HepG2 (cell line): ENCODE measurements at regions not wholly inside any gene's neighbourhood (a gene's known extent, or its start where the extent isn't known, plus 50 kb on each side); places are given as distances from the start of the nearest gene placed in this dataset.

Experiments used
- ATAC-seq: fragments of 200-7000 bp; cut with Tn5 transposase; 3 replicates; pipeline ENCODE4 v1.9.1; 2020; ENCODE audit warnings: mild to moderate bottlenecking, moderate library complexity
- BruUV-seq: library from RNA; stranded (reverse); fragments of 400-500 nt; replicated peaks from 2 replicates; lab custom pipeline; 2021; lab: Mats Ljungman, UMichigan
- CTCF ChIA-PET: fragments of 300-600 bp; formaldehyde crosslinking; extraction: SDS; loops from one replicate; lab custom pipeline; 2021; ENCODE audit warnings: low total read pairs, inconsistent platforms, low intra/inter-chr PET ratio; lab: Yijun Ruan, JAX
- POLR2A ChIA-PET: fragments of 350-600 bp; sonication (Branson Sonifier 250); formaldehyde crosslinking; loops from one replicate; lab custom pipeline; 2020; ENCODE audit warnings: antibody characterized with exemption, inconsistent platforms; lab: Yijun Ruan, JAX
- DNase-seq: peaks from one replicate; pipeline ENCODE4 v3.0.0-alpha.2; 2015; ENCODE audit warnings: low spot score
- FAIRE-seq: peaks from 3 replicates; lab custom pipeline; 2011; peaks lifted over from hg19 to GRCh38; lab: Jason Lieb, UNC
- H2AFZ ChIP-seq: one replicate; pipeline ENCODE4 v1.6.1; 2011; ENCODE audit warnings: low read length, inconsistent platforms
- H3K27ac ChIP-seq: fragments of 300-600 bp; 3 replicates; pipeline ENCODE4 v1.8.0; 2011; ENCODE audit warnings: mixed run types, mild to moderate bottlenecking, mixed read lengths, low read length, inconsistent platforms; ENCODE audit not compliant: insufficient read depth; ENCODE audit errors: extremely low read length
- H3K27me3 ChIP-seq, 2 experiments: fragments of 200-600 bp in 1 of 2; 2 replicates in 1 of 2; 3 replicates in 1 of 2; pipeline versions ENCODE4 v1.6.0 to v1.8.0; 2011; ENCODE audit warnings: low read length in 2 of 2, mild to moderate bottlenecking in 2 of 2, moderate library complexity in 2 of 2, inconsistent platforms in 1 of 2; ENCODE audit not compliant: insufficient read depth in 2 of 2, control insufficient read depth in 1 of 2
- H3K36me3 ChIP-seq, 2 experiments: fragments of 200-600 bp in 1 of 2; replicated peaks in 1 of 2; 2 replicates in 1 of 2; 3 replicates in 1 of 2; pipeline versions ENCODE4 v1.5.1 to v1.8.0; 2011; ENCODE audit warnings: low read length in 2 of 2, inconsistent platforms in 1 of 2; ENCODE audit not compliant: insufficient read depth in 2 of 2, control insufficient read depth in 1 of 2
- H3K4me1 ChIP-seq: 2 replicates; pipeline ENCODE4 v1.5.1; 2012; ENCODE audit warnings: low read length, inconsistent platforms; ENCODE audit not compliant: insufficient read depth
- H3K4me2 ChIP-seq: 2 replicates; pipeline ENCODE4 v1.6.0; 2011; ENCODE audit warnings: low read depth, low read length, inconsistent platforms
- H3K4me3 ChIP-seq, 3 experiments: fragments of 200-600 bp in 1 of 3; sonication (generic), shearing (Covaris generic) in 1 of 3; replicated peaks in 1 of 3; 2 replicates each; pipeline ENCODE4 v1.5.1; 2011 to 2016; ENCODE audit warnings: low read length in 3 of 3, inconsistent platforms in 2 of 3, low read depth in 2 of 3, mild to moderate bottlenecking in 2 of 3, control low read depth in 1 of 3, mixed read lengths in 1 of 3; ENCODE audit not compliant: insufficient read depth in 1 of 3
- H3K79me2 ChIP-seq: one replicate; pipeline ENCODE4 v1.6.1; 2011; ENCODE audit warnings: low read length, inconsistent platforms; ENCODE audit not compliant: insufficient read depth
- H3K9ac ChIP-seq: 2 replicates; pipeline ENCODE4 v1.6.0; 2011; ENCODE audit warnings: mild to moderate bottlenecking, low read depth, low read length, inconsistent platforms; ENCODE audit not compliant: insufficient read depth
- H3K9me3 ChIP-seq: 2 replicates; pipeline ENCODE4 v1.5.1; 2012; ENCODE audit warnings: mild to moderate bottlenecking, low read length
- H4K20me1 ChIP-seq: 2 replicates; pipeline ENCODE4 v1.6.0; 2011; ENCODE audit warnings: inconsistent platforms, mild to moderate bottlenecking, low read length, moderate library complexity; ENCODE audit not compliant: insufficient read depth
- ADNP ChIP-seq: sonication (generic); formaldehyde crosslinking; IDR thresholded peaks from 2 replicates; pipeline ENCODE4 v1.4.0; 2020; ENCODE audit warnings: missing genetic modification reagents
- BRD4 ChIP-seq: sonication (generic); formaldehyde crosslinking; IDR thresholded peaks from 2 replicates; pipeline ENCODE4 v1.4.0; 2020; ENCODE audit warnings: missing genetic modification reagents
- CHD4 ChIP-seq: fragments of 200-600 bp; sonication (generic); IDR thresholded peaks from 2 replicates; pipeline ENCODE4 v1.7.0; 2017; ENCODE audit warnings: mild to moderate bottlenecking, low read length, borderline replicate concordance
- FOXK1 ChIP-seq: sonication (generic); formaldehyde crosslinking; IDR thresholded peaks from 2 replicates; pipeline ENCODE4 v1.4.0; 2020; ENCODE audit warnings: low read depth, missing genetic modification reagents, borderline replicate concordance
- HCFC1 ChIP-seq: fragments of 150-350 bp; IDR thresholded peaks from 2 replicates; pipeline ENCODE4 v1.6.1; 2014; ENCODE audit warnings: low read depth, low read length
- LCORL ChIP-seq, 2 experiments: fragments of 450-650 bp in 1 of 2; sonication (generic) in 1 of 2; formaldehyde crosslinking in 1 of 2; IDR thresholded peaks; 2 replicates each; pipeline versions ENCODE4 v1.5.0 to v1.6.1; 2017 to 2020; ENCODE audit warnings: antibody characterized with exemption in 1 of 2, missing genetic modification reagents in 1 of 2
- ZNF180 ChIP-seq: sonication (generic); formaldehyde crosslinking; IDR thresholded peaks from 2 replicates; pipeline ENCODE4 v1.4.0; 2020; ENCODE audit warnings: low read depth, missing genetic modification reagents, borderline replicate concordance
- ZNF329 ChIP-seq: sonication (generic); formaldehyde crosslinking; IDR thresholded peaks from 2 replicates; pipeline ENCODE4 v1.9.0; 2021; ENCODE audit warnings: low read depth, mild to moderate bottlenecking, missing genetic modification reagents
- ZNF572 ChIP-seq: sonication (generic); formaldehyde crosslinking; IDR thresholded peaks from 2 replicates; pipeline ENCODE4 v1.5.1; 2020; ENCODE audit warnings: mild to moderate bottlenecking, missing genetic modification reagents
- ZNF644 ChIP-seq: IDR thresholded peaks from 2 replicates; pipeline ENCODE4 v1.6.1; 2016; ENCODE audit warnings: low read depth
- WGBS: methylation state at CpG from one replicate; pipeline ENCODE4 v1.1.6; 2017; ENCODE audit warnings: low lambda C conversion rate; 5-methylcytosine and 5-hydroxymethylcytosine counted together
- in situ Hi-C: cut with HindIII; loops from 2 replicates; pipeline ENCODE4 v1.10.0; 2017; ENCODE audit warnings: low pct_unique_long_range_greater_than_20kb; ENCODE audit not compliant: extremely low pct_ligation_motif_present
- intact Hi-C: fragments of 100-400 bp; cut with micrococcal nuclease; formaldehyde crosslinking; loops from one replicate; pipeline ENCODE4 v1.10.0; 2022; ENCODE audit not compliant: unreplicated experiment
- TF ChIP-seq, protein P1 (sequence below): sonication (generic); formaldehyde crosslinking; IDR thresholded peaks from 2 replicates; pipeline ENCODE4 v1.4.0; 2020; ENCODE audit warnings: missing genetic modification reagents, borderline replicate concordance
- TF ChIP-seq, protein P2 (sequence below): sonication (generic); formaldehyde crosslinking; IDR thresholded peaks from 2 replicates; pipeline ENCODE4 v1.5.1; 2020; ENCODE audit warnings: mild to moderate bottlenecking, missing genetic modification reagents, moderate library complexity

DNA sequence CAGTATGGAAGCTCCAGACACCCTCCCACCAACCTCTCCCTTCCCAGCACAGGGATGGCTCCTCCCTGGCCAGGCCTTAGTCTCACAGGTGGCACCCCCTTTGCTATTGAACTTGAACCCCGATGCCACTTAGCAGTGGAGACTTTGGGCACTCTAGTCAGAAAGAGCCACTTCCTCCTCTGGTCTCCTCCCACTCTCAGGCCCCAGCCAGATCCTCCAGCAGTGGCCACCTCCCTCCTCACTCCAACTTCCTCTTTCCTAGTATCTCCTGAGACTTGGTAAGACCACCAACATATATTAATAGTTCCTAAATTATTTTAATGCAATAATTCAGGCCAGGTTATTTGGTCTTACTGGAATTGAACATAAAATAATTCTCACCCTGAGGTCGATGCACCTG is 437.2 kb upstream of the ID2 start (continued):
- TF ChIP-seq, protein P1, sequence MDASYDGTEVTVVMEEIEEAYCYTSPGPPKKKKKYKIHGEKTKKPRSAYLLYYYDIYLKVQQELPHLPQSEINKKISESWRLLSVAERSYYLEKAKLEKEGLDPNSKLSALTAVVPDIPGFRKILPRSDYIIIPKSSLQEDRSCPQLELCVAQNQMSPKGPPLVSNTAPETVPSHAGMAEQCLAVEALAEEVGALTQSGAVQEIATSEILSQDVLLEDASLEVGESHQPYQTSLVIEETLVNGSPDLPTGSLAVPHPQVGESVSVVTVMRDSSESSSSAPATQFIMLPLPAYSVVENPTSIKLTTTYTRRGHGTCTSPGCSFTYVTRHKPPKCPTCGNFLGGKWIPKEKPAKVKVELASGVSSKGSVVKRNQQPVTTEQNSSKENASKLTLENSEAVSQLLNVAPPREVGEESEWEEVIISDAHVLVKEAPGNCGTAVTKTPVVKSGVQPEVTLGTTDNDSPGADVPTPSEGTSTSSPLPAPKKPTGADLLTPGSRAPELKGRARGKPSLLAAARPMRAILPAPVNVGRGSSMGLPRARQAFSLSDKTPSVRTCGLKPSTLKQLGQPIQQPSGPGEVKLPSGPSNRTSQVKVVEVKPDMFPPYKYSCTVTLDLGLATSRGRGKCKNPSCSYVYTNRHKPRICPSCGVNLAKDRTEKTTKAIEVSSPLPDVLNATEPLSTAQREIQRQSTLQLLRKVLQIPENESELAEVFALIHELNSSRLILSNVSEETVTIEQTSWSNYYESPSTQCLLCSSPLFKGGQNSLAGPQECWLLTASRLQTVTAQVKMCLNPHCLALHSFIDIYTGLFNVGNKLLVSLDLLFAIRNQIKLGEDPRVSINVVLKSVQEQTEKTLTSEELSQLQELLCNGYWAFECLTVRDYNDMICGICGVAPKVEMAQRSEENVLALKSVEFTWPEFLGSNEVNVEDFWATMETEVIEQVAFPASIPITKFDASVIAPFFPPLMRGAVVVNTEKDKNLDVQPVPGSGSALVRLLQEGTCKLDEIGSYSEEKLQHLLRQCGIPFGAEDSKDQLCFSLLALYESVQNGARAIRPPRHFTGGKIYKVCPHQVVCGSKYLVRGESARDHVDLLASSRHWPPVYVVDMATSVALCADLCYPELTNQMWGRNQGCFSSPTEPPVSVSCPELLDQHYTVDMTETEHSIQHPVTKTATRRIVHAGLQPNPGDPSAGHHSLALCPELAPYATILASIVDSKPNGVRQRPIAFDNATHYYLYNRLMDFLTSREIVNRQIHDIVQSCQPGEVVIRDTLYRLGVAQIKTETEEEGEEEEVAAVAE: no peak
- TF ChIP-seq ZNF644 (CRISPR knock-in tag): no peak
- no peak for TF ChIP-seq ZNF572 (CRISPR knock-in tag)
- TF ChIP-seq LCORL (IDR thresholded peaks at IDR 0.05): no peak
- no peak for TF ChIP-seq LCORL (CRISPR knock-in tag; IDR thresholded peaks at IDR 0.05)
- TF ChIP-seq FOXK1 (CRISPR knock-in tag): no peak
- no peak for TF ChIP-seq ZNF329
- no peak for TF ChIP-seq BRD4 (CRISPR knock-in tag)
- no peak for TF ChIP-seq ADNP
- TF ChIP-seq CHD4: no peak

DNA sequence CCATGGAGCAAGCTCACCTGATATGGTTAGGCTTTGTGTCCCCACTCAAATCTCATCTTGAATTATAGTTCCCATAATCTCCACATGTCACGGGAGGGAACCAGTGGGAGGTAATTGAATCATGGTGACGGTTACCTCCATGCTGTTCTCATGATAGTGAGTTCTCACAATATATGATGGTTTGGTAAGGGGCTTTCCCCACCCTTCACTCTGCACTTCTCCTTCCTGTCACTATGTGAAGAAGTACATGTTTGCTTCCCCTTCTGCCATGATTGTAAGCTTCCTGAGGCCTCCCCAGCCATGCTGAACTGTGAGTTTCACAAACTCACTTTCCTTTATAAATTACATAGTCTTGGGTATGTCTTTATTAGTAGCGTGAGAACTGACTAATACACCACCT is 435.7 kb upstream of the ID2 start:
- BruUV-seq: no TSS peak

More for the DNA sequence above, 435.7 kb upstream of the ID2 start:
- no peak for DNase-seq
- ATAC-seq: no peak
- ChIA-PET POLR2A (no interaction called here), CTCF (no interaction called here)
- Histone ChIP-seq H3K4me2 (no peak overlapping the region), H3K9ac (no peak overlapping the region), H2AFZ (no peak overlapping the region), H3K79me2 (no peaks in the 10 kb centered on the region), H3K36me3 (no peaks in the 10 kb centered on the region), H3K4me3 (no peak overlapping the region), H4K20me1 (no peaks in the 10 kb centered on the region), H3K9me3 (peaks cover 32% of the 10 kb centered on the region), H3K4me1 (peaks cover 5% of the 10 kb centered on the region), H3K27ac (no peak overlapping the region), H3K27me3 (peaks cover 0 to 25% of the 10 kb centered on the region in 2 experiments; a peak in 2 of 5 replicates)
- in situ Hi-C loops (no loop called here), intact Hi-C loops (no loop called here)
- no peak for FAIRE-seq
- 41% methylated on average over 3 of the region's 3 CpGs for WGBS
- no peak for TF ChIP-seq HCFC1
- TF ChIP-seq, protein P2, sequence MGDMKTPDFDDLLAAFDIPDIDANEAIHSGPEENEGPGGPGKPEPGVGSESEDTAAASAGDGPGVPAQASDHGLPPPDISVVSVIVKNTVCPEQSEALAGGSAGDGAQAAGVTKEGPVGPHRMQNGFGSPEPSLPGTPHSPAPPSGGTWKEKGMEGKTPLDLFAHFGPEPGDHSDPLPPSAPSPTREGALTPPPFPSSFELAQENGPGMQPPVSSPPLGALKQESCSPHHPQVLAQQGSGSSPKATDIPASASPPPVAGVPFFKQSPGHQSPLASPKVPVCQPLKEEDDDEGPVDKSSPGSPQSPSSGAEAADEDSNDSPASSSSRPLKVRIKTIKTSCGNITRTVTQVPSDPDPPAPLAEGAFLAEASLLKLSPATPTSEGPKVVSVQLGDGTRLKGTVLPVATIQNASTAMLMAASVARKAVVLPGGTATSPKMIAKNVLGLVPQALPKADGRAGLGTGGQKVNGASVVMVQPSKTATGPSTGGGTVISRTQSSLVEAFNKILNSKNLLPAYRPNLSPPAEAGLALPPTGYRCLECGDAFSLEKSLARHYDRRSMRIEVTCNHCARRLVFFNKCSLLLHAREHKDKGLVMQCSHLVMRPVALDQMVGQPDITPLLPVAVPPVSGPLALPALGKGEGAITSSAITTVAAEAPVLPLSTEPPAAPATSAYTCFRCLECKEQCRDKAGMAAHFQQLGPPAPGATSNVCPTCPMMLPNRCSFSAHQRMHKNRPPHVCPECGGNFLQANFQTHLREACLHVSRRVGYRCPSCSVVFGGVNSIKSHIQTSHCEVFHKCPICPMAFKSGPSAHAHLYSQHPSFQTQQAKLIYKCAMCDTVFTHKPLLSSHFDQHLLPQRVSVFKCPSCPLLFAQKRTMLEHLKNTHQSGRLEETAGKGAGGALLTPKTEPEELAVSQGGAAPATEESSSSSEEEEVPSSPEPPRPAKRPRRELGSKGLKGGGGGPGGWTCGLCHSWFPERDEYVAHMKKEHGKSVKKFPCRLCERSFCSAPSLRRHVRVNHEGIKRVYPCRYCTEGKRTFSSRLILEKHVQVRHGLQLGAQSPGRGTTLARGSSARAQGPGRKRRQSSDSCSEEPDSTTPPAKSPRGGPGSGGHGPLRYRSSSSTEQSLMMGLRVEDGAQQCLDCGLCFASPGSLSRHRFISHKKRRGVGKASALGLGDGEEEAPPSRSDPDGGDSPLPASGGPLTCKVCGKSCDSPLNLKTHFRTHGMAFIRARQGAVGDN (CRISPR knock-in tag): no peak
- TF ChIP-seq ZNF180: no peak
